ENCODE measurements at regions not wholly inside any gene's neighbourhood (a gene's known extent, or its start where the extent isn't known, plus 50 kb on each side); places are given as distances from the start of the nearest gene placed in this dataset.

- TF ChIP-seq CTCF (IDR thresholded peaks at IDR 0.05; ENCODE audit: insufficient read depth, low read length, poor library complexity, severe bottlenecking) (no peak), EZH2phosphoT487 (conservative IDR thresholded peaks at IDR 0.05; ENCODE audit: low read length) (no peak)
- H3K36me3 ChIP-seq (ENCODE audit: low read length) = no peaks in the 10 kb centered on the region
- H3K9me2 ChIP-seq (replicated peaks; ENCODE audit: insufficient read depth, low read length) = no peaks in the 10 kb centered on the region
- H3K4me2 ChIP-seq (ENCODE audit: low read depth, low read length, poor library complexity, severe bottlenecking) = no peak overlapping the region
- H3F3A ChIP-seq (ENCODE audit: insufficient read depth) = no peaks in the 10 kb centered on the region
- no peaks in the 10 kb centered on the region for H3K9me3 ChIP-seq (ENCODE audit: insufficient read depth, low read length)
- H3K4me3 ChIP-seq (ENCODE audit: insufficient read depth, low read length, poor library complexity, severe bottlenecking) = no peak overlapping the region
- no peak overlapping the region for H2AFZ ChIP-seq (ENCODE audit: low read depth, low read length, severe bottlenecking)
- H3K27me3 ChIP-seq (ENCODE audit: low read length) = no peaks in the 10 kb centered on the region
- H3K9ac ChIP-seq (ENCODE audit: low read length) = no peak overlapping the region
- no peak overlapping the region for H3K27ac ChIP-seq (ENCODE audit: low read depth, low read length)
- no peaks in the 10 kb centered on the region for H3K79me2 ChIP-seq (ENCODE audit: insufficient read depth, low read length)
- H4K20me1 ChIP-seq (ENCODE audit: low read depth, low read length) = no peaks in the 10 kb centered on the region
Observed at GRCh38 chr9:90544488-90544887, 98.1 kb downstream of the DIRAS2 start.

GRCh38 chr9:90546200-90546599, 96.4 kb downstream of the DIRAS2 start:
- H3K4me3 ChIP-seq (ENCODE audit: insufficient read depth, low read length, poor library complexity, severe bottlenecking) = no peak overlapping the region
- no peaks in the 10 kb centered on the region for H3F3A ChIP-seq (ENCODE audit: insufficient read depth)
- H3K27ac ChIP-seq (ENCODE audit: low read depth, low read length) = no peak overlapping the region
- H3K9ac ChIP-seq (ENCODE audit: low read length) = no peak overlapping the region
- H3K4me2 ChIP-seq (ENCODE audit: low read depth, low read length, poor library complexity, severe bottlenecking) = no peak overlapping the region
- H4K20me1 ChIP-seq (ENCODE audit: low read depth, low read length) = no peaks in the 10 kb centered on the region
- H3K9me3 ChIP-seq (ENCODE audit: insufficient read depth, low read length) = no peaks in the 10 kb centered on the region
- H3K36me3 ChIP-seq (ENCODE audit: low read length) = no peaks in the 10 kb centered on the region
- no peaks in the 10 kb centered on the region for H3K79me2 ChIP-seq (ENCODE audit: insufficient read depth, low read length)
- no peak for TF ChIP-seq CTCF (IDR thresholded peaks at IDR 0.05; ENCODE audit: insufficient read depth, low read length, poor library complexity, severe bottlenecking)
- TF ChIP-seq EZH2phosphoT487 (conservative IDR thresholded peaks at IDR 0.05; ENCODE audit: low read length) = no peak
- no peak overlapping the region for H2AFZ ChIP-seq (ENCODE audit: low read depth, low read length, severe bottlenecking)
- H3K27me3 ChIP-seq (ENCODE audit: low read length) = no peaks in the 10 kb centered on the region
- H3K9me2 ChIP-seq (replicated peaks; ENCODE audit: insufficient read depth, low read length) = no peaks in the 10 kb centered on the region

- Histone ChIP-seq H3K9me3 (ENCODE audit: insufficient read depth, low read length) (no peaks in the 10 kb centered on the region), H3K4me3 (ENCODE audit: insufficient read depth, low read length, poor library complexity, severe bottlenecking) (no peak overlapping the region), H2AFZ (ENCODE audit: low read depth, low read length, severe bottlenecking) (no peak overlapping the region), H3K27ac (ENCODE audit: low read depth, low read length) (no peak overlapping the region), H3K9me2 (replicated peaks; ENCODE audit: insufficient read depth, low read length) (no peaks in the 10 kb centered on the region), H3K4me2 (ENCODE audit: low read depth, low read length, poor library complexity, severe bottlenecking) (no peak overlapping the region), H3K9ac (ENCODE audit: low read length) (no peak overlapping the region), H3F3A (ENCODE audit: insufficient read depth) (no peaks in the 10 kb centered on the region), H3K36me3 (ENCODE audit: low read length) (no peaks in the 10 kb centered on the region), H3K79me2 (ENCODE audit: insufficient read depth, low read length) (no peaks in the 10 kb centered on the region), H4K20me1 (ENCODE audit: low read depth, low read length) (no peaks in the 10 kb centered on the region), H3K27me3 (ENCODE audit: low read length) (no peaks in the 10 kb centered on the region)
- no peak for TF ChIP-seq CTCF (IDR thresholded peaks at IDR 0.05; ENCODE audit: insufficient read depth, low read length, poor library complexity, severe bottlenecking)
- no peak for TF ChIP-seq EZH2phosphoT487 (conservative IDR thresholded peaks at IDR 0.05; ENCODE audit: low read length)
Observed at GRCh38 chr9:90547896-90548295, 94.7 kb downstream of the DIRAS2 start.

Data from SU-DHL-6 (cell line).